Panc1 (cell line): ENCODE measurements at regions not wholly inside any gene's neighbourhood (a gene's known extent, or its start where the extent isn't known, plus 50 kb on each side); places are given as distances from the start of the nearest gene placed in this dataset.
A peak's percentile ranks its signal among the peaks of the same experiment; 100 is the strongest.

Experiments
- ATAC-seq: fragments of 200-7000 bp; cut with Tn5 transposase; 2 replicates; pipeline ENCODE4 v1.9.1; 2020; ENCODE audit warnings: mild to moderate bottlenecking, moderate library complexity
- BruUV-seq: library from RNA; stranded (reverse); fragments of 400-500 nt; replicated peaks from 2 replicates; lab custom pipeline; 2021; lab: Mats Ljungman, UMichigan
- CTCF ChIA-PET: fragments of 300-600 bp; sonication (Branson Sonifier 250); formaldehyde crosslinking; loops from one replicate; lab custom pipeline; 2022; ENCODE audit warnings: antibody characterized with exemption; lab: Charles Lee
- POLR2A ChIA-PET: fragments of 300-600 bp; sonication (Branson Sonifier 250); formaldehyde crosslinking; loops from one replicate; lab custom pipeline; 2022; ENCODE audit warnings: antibody characterized with exemption; lab: Charles Lee
- DNase-seq: peaks from one replicate; pipeline ENCODE4 v3.0.0-alpha.2; 2010; ENCODE audit warnings: low read depth, low spot score
- H3K27ac ChIP-seq: 2 replicates; pipeline ENCODE4 v1.5.1; 2011; ENCODE audit warnings: mild to moderate bottlenecking, low read length, inconsistent platforms
- H3K27me3 ChIP-seq: fragments of 200-500 bp; sonication (Bioruptor generic); 2 replicates; pipeline ENCODE4 v1.6.0; 2014; ENCODE audit warnings: low read length, inconsistent platforms; ENCODE audit not compliant: control insufficient read depth, insufficient read depth
- H3K36me3 ChIP-seq: fragments of 200-500 bp; sonication (Bioruptor generic); 2 replicates; pipeline ENCODE4 v1.5.1; 2014; ENCODE audit warnings: inconsistent platforms, mild to moderate bottlenecking, low read length, moderate library complexity; ENCODE audit not compliant: control insufficient read depth, insufficient read depth
- H3K4me1 ChIP-seq: 2 replicates; pipeline ENCODE4 v1.5.1; 2011; ENCODE audit warnings: inconsistent platforms, mild to moderate bottlenecking, low read length, moderate library complexity; ENCODE audit not compliant: control insufficient read depth, insufficient read depth
- H3K4me3 ChIP-seq, 2 experiments: 2 replicates each; pipeline ENCODE4 v1.5.1; 2011 to 2012; ENCODE audit warnings: low read depth in 2 of 2, low read length in 2 of 2, mild to moderate bottlenecking in 2 of 2, inconsistent platforms in 1 of 2, moderate library complexity in 1 of 2
- H3K9me3 ChIP-seq: fragments of 200-500 bp; sonication (Bioruptor generic); 2 replicates; pipeline ENCODE4 v1.5.1; 2014; ENCODE audit warnings: low read depth, mild to moderate bottlenecking, inconsistent platforms, low read length, moderate library complexity; ENCODE audit not compliant: control insufficient read depth, insufficient read depth
- POLR2AphosphoS5 ChIP-seq: IDR thresholded peaks from 2 replicates; pipeline ENCODE4 v1.6.1; 2012; ENCODE audit warnings: mild to moderate bottlenecking, low read depth, low read length, moderate library complexity
- SIN3A ChIP-seq: IDR thresholded peaks from 2 replicates; pipeline ENCODE4 v1.6.1; 2012; ENCODE audit warnings: low read depth, mild to moderate bottlenecking, low read length, moderate library complexity, borderline replicate concordance; ENCODE audit not compliant: insufficient read depth
- TCF7L2 ChIP-seq: IDR thresholded peaks from 2 replicates; pipeline ENCODE4 v1.6.1; 2011; ENCODE audit warnings: mild to moderate bottlenecking, low read depth, low read length, inconsistent platforms
- in situ Hi-C: cut with HindIII; loops from 2 replicates; pipeline ENCODE4 v1.10.0; 2016; ENCODE audit warnings: low sequenced_read_pairs, low pct_unique_long_range_greater_than_20kb
- intact Hi-C: fragments of 100-400 bp; cut with micrococcal nuclease; formaldehyde crosslinking; loops from one replicate; pipeline ENCODE4 v1.10.0; 2022; ENCODE audit not compliant: unreplicated experiment
- TF ChIP-seq, protein P1 (sequence below), 2 experiments: IDR thresholded peaks; 2 replicates each; pipeline ENCODE4 v1.6.1; 2011 to 2012; ENCODE audit warnings: low read depth in 2 of 2, control low read depth in 1 of 2, low read length in 1 of 2, mild to moderate bottlenecking in 1 of 2, moderate library complexity in 1 of 2; ENCODE audit not compliant: insufficient read depth in 1 of 2
- TF ChIP-seq, protein P2 (sequence below): fragments of 450-650 bp; IDR thresholded peaks from 2 replicates; pipeline ENCODE4 v1.5.1; 2017; ENCODE audit warnings: mild to moderate bottlenecking

DNA sequence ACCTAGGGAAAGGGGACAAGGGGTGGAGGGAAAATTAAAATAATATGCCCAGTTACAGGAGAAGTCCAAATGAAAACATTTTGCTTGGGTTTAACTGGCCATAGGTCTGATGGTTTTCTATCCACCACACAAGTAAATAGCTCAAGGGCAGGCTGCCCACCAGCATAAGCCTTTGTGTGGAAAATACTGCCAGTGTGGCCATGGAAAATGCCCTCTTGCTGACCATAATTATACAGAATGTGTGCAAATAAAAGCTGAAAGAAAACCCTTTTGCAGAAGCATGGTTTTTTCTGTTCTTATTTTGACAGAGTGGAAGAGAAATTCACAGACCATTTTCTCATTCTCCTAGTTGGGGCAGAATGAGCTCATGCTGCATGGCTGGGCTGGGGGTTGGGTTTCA lies 111.3 kb upstream of the SIX2 start:
- no peaks in the 10 kb centered on the region for H3K27me3 ChIP-seq
- DNase-seq, result no peak
- H3K36me3 ChIP-seq, result no peaks in the 10 kb centered on the region
- no peaks in the 10 kb centered on the region for H3K9me3 ChIP-seq
- H3K4me3 ChIP-seq, result no peak overlapping the region
- TF ChIP-seq POLR2AphosphoS5 (no peak), SIN3A (no peak), TCF7L2 (no peak)
- TF ChIP-seq, protein P1, sequence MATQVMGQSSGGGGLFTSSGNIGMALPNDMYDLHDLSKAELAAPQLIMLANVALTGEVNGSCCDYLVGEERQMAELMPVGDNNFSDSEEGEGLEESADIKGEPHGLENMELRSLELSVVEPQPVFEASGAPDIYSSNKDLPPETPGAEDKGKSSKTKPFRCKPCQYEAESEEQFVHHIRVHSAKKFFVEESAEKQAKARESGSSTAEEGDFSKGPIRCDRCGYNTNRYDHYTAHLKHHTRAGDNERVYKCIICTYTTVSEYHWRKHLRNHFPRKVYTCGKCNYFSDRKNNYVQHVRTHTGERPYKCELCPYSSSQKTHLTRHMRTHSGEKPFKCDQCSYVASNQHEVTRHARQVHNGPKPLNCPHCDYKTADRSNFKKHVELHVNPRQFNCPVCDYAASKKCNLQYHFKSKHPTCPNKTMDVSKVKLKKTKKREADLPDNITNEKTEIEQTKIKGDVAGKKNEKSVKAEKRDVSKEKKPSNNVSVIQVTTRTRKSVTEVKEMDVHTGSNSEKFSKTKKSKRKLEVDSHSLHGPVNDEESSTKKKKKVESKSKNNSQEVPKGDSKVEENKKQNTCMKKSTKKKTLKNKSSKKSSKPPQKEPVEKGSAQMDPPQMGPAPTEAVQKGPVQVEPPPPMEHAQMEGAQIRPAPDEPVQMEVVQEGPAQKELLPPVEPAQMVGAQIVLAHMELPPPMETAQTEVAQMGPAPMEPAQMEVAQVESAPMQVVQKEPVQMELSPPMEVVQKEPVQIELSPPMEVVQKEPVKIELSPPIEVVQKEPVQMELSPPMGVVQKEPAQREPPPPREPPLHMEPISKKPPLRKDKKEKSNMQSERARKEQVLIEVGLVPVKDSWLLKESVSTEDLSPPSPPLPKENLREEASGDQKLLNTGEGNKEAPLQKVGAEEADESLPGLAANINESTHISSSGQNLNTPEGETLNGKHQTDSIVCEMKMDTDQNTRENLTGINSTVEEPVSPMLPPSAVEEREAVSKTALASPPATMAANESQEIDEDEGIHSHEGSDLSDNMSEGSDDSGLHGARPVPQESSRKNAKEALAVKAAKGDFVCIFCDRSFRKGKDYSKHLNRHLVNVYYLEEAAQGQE (IDR thresholded peaks at IDR 0.05; ENCODE audit: insufficient read depth in 1 of 2, low read depth in 2 of 2, low read length in 1 of 2), result no peak
- TF ChIP-seq, protein P2, sequence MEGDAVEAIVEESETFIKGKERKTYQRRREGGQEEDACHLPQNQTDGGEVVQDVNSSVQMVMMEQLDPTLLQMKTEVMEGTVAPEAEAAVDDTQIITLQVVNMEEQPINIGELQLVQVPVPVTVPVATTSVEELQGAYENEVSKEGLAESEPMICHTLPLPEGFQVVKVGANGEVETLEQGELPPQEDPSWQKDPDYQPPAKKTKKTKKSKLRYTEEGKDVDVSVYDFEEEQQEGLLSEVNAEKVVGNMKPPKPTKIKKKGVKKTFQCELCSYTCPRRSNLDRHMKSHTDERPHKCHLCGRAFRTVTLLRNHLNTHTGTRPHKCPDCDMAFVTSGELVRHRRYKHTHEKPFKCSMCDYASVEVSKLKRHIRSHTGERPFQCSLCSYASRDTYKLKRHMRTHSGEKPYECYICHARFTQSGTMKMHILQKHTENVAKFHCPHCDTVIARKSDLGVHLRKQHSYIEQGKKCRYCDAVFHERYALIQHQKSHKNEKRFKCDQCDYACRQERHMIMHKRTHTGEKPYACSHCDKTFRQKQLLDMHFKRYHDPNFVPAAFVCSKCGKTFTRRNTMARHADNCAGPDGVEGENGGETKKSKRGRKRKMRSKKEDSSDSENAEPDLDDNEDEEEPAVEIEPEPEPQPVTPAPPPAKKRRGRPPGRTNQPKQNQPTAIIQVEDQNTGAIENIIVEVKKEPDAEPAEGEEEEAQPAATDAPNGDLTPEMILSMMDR, result no peak
- ATAC-seq, result no peak
- CTCF ChIA-PET, result no interaction called here
- intact Hi-C loops, result no loop called here
- H3K27ac ChIP-seq, result no peak overlapping the region
- in situ Hi-C loops, result no loop called here
- no TSS peak for BruUV-seq
- no peaks in the 10 kb centered on the region for H3K4me1 ChIP-seq
- POLR2A ChIA-PET, result no interaction called here

- no peak overlapping the region for H3K27ac ChIP-seq
- ATAC-seq (peak; percentile 71), DNase-seq (peak; percentile 75)
- H3K4me1 ChIP-seq, result no peaks in the 10 kb centered on the region
- ChIA-PET CTCF (no interaction called here), POLR2A (no interaction called here)
- no peaks in the 10 kb centered on the region for H3K9me3 ChIP-seq
- intact Hi-C loops, result no loop called here
- BruUV-seq, result no TSS peak
- in situ Hi-C loops, result no loop called here
- TF ChIP-seq SIN3A (no peak), TCF7L2 (no peak), POLR2AphosphoS5 (no peak)
- TF ChIP-seq, protein P1 (IDR thresholded peaks at IDR 0.05; ENCODE audit: insufficient read depth in 1 of 2, low read depth in 2 of 2, low read length in 1 of 2), result no peak
- TF ChIP-seq, protein P2, result no peak
- H3K27me3 ChIP-seq, result no peaks in the 10 kb centered on the region
- H3K4me3 ChIP-seq, result no peak overlapping the region
- no peaks in the 10 kb centered on the region for H3K36me3 ChIP-seq
These were observed 110.6 kb upstream of the SIX2 start for GRCh38 chr2:45119855-45120254.
